Mesendoderm (in vitro differentiated cells): ENCODE measurements at regions not wholly inside any gene's neighbourhood (a gene's known extent, or its start where the extent isn't known, plus 50 kb on each side); places are given as distances from the start of the nearest gene placed in this dataset.

ENCODE experiments used
- DNase-seq: peaks from one replicate; pipeline ENCODE4 v3.0.0; 2013
- H2AK5ac ChIP-seq: 2 replicates; pipeline ENCODE4 v1.6.1; 2013; ENCODE audit warnings: low read length, inconsistent platforms
- H2BK120ac ChIP-seq: 2 replicates; pipeline ENCODE4 v1.6.1; 2013; ENCODE audit warnings: low read depth, mild to moderate bottlenecking, low read length, moderate library complexity, mixed read lengths
- H2BK15ac ChIP-seq: replicated peaks from 2 replicates; pipeline ENCODE4 v1.6.1; 2013; ENCODE audit warnings: low read depth, mild to moderate bottlenecking, moderate library complexity
- H2BK5ac ChIP-seq: 2 replicates; pipeline ENCODE4 v1.6.1; 2013; ENCODE audit warnings: low read length, inconsistent platforms
- H3K18ac ChIP-seq: 2 replicates; pipeline ENCODE4 v1.6.1; 2013; ENCODE audit warnings: mild to moderate bottlenecking, low read length, mixed read lengths
- H3K23ac ChIP-seq: one replicate; pipeline ENCODE4 v1.6.1; 2013; ENCODE audit warnings: low read length
- H3K27ac ChIP-seq: 2 replicates; pipeline ENCODE4 v1.5.1; 2013; ENCODE audit warnings: low read depth, mild to moderate bottlenecking, inconsistent platforms, low read length, moderate library complexity
- H3K27me3 ChIP-seq: 2 replicates; pipeline ENCODE4 v1.6.1; 2013; ENCODE audit warnings: low read length, control low read depth, mild to moderate bottlenecking, inconsistent platforms; ENCODE audit not compliant: insufficient read depth, poor library complexity
- H3K36me3 ChIP-seq: 2 replicates; pipeline ENCODE4 v1.6.1; 2013; ENCODE audit warnings: low read length, inconsistent platforms; ENCODE audit not compliant: control insufficient read depth, insufficient read depth
- H3K4ac ChIP-seq: one replicate; pipeline ENCODE4 v1.6.1; 2013; ENCODE audit warnings: low read depth, mild to moderate bottlenecking, low read length, moderate library complexity
- H3K4me1 ChIP-seq: 2 replicates; pipeline ENCODE4 v1.6.1; 2013; ENCODE audit warnings: low read depth, low read length, inconsistent platforms; ENCODE audit not compliant: control insufficient read depth
- H3K4me2 ChIP-seq: 2 replicates; pipeline ENCODE4 v1.6.1; 2013; ENCODE audit warnings: low read length
- H3K4me3 ChIP-seq: 2 replicates; pipeline ENCODE4 v1.5.1; 2013; ENCODE audit warnings: mild to moderate bottlenecking, low read length
- H3K56ac ChIP-seq: one replicate; pipeline ENCODE4 v1.6.1; 2013; ENCODE audit warnings: low read length
- H3K79me1 ChIP-seq: 2 replicates; pipeline ENCODE4 v1.6.1; 2013; ENCODE audit warnings: low read length, inconsistent platforms
- H3K79me2 ChIP-seq: 2 replicates; pipeline ENCODE4 v1.6.1; 2013; ENCODE audit warnings: mild to moderate bottlenecking, low read length; ENCODE audit not compliant: control insufficient read depth, insufficient read depth
- H3K9ac ChIP-seq: 2 replicates; pipeline ENCODE4 v1.6.1; 2013; ENCODE audit warnings: low read length, inconsistent platforms
- H4K5ac ChIP-seq: one replicate; pipeline ENCODE4 v1.6.1; 2013; ENCODE audit warnings: low read length
- H4K8ac ChIP-seq: one replicate; pipeline ENCODE4 v1.6.1; 2013; ENCODE audit warnings: low read depth, mild to moderate bottlenecking, control low read depth, low read length, moderate library complexity
- WGBS: extraction: QIAGEN DNeasy Blood & Tissue Kit; methylation state at CpG from one replicate; pipeline ENCODE4 v1.1.7; 2013; ENCODE audit warnings: low lambda C conversion rate, missing lambda C conversion rate; ENCODE audit not compliant: insufficient coverage; ENCODE audit errors: extremely low coverage; 5-methylcytosine and 5-hydroxymethylcytosine counted together

GRCh38 chr5:99191206-99191745 is 262.5 kb upstream of the CHD1 start:
- H3K27me3 ChIP-seq = no peaks in the 10 kb centered on the region

GRCh38 chr5:99187611-99188010 is 258.8 kb upstream of the CHD1 start:
- H3K4me1 ChIP-seq = no peaks in the 10 kb centered on the region
- no peaks in the 10 kb centered on the region for H3K27me3 ChIP-seq
- H3K4me3 ChIP-seq = no peak overlapping the region
- peak; percentile 31 for DNase-seq
- H3K56ac ChIP-seq = no peak overlapping the region
- no peak overlapping the region for H4K8ac ChIP-seq
- H2AK5ac ChIP-seq = no peak overlapping the region
- H4K5ac ChIP-seq = no peak overlapping the region
- no peak overlapping the region for H3K4me2 ChIP-seq
- no peak overlapping the region for H3K4ac ChIP-seq
- no peak overlapping the region for H2BK15ac ChIP-seq
- H2BK120ac ChIP-seq = no peak overlapping the region
- H3K79me2 ChIP-seq = no peaks in the 10 kb centered on the region
- no peak overlapping the region for H3K18ac ChIP-seq
- H3K36me3 ChIP-seq = no peaks in the 10 kb centered on the region
- no peak overlapping the region for H3K9ac ChIP-seq
- no peak overlapping the region for H3K27ac ChIP-seq
- H3K23ac ChIP-seq = no peak overlapping the region
- no peaks in the 10 kb centered on the region for H3K79me1 ChIP-seq
- WGBS = no CpG with 5 or more reads among the region's 2 CpGs
- H2BK5ac ChIP-seq = no peak overlapping the region

More at GRCh38 chr5:99191206-99191745, 262.5 kb upstream of the CHD1 start:
- no peaks in the 10 kb centered on the region for H3K4me1 ChIP-seq
- no peak overlapping the region for H3K56ac ChIP-seq
- H3K4me2 ChIP-seq = no peak overlapping the region
- H3K36me3 ChIP-seq = no peaks in the 10 kb centered on the region
- no peak overlapping the region for H3K27ac ChIP-seq
- no peak overlapping the region for H3K4me3 ChIP-seq
- H3K4ac ChIP-seq = no peak overlapping the region
- H3K9ac ChIP-seq = no peak overlapping the region
- H2BK15ac ChIP-seq = no peak overlapping the region
- no peak overlapping the region for H4K8ac ChIP-seq
- no peak for DNase-seq
- H3K23ac ChIP-seq = no peak overlapping the region
- no peak overlapping the region for H2AK5ac ChIP-seq
- H2BK120ac ChIP-seq = no peak overlapping the region
- no peak overlapping the region for H4K5ac ChIP-seq
- no CpG with 5 or more reads among the region's 5 CpGs for WGBS
- H2BK5ac ChIP-seq = no peak overlapping the region
- H3K79me1 ChIP-seq = no peaks in the 10 kb centered on the region
- H3K79me2 ChIP-seq = no peaks in the 10 kb centered on the region
- H3K18ac ChIP-seq = no peak overlapping the region

GRCh38 chr5:99179206-99179605 is 250.4 kb upstream of the CHD1 start:
- Histone ChIP-seq H3K18ac (no peak overlapping the region), H4K8ac (no peak overlapping the region), H2BK120ac (no peak overlapping the region), H3K9ac (no peak overlapping the region), H4K5ac (no peak overlapping the region), H3K4ac (no peak overlapping the region), H3K4me1 (no peaks in the 10 kb centered on the region), H3K79me2 (no peaks in the 10 kb centered on the region), H3K23ac (no peak overlapping the region), H3K56ac (no peak overlapping the region), H2AK5ac (no peak overlapping the region), H3K4me2 (no peak overlapping the region), H2BK5ac (no peak overlapping the region), H3K27me3 (no peaks in the 10 kb centered on the region), H3K27ac (no peak overlapping the region), H2BK15ac (no peak overlapping the region), H3K79me1 (no peaks in the 10 kb centered on the region), H3K36me3 (no peaks in the 10 kb centered on the region), H3K4me3 (no peak overlapping the region)
- no peak for DNase-seq
- WGBS = no CpG with 5 or more reads among the region's 4 CpGs

- Histone ChIP-seq H3K9ac (no peak overlapping the region), H3K18ac (no peak overlapping the region), H4K5ac (no peak overlapping the region), H2BK120ac (no peak overlapping the region), H3K36me3 (no peaks in the 10 kb centered on the region), H3K79me1 (no peaks in the 10 kb centered on the region), H3K4ac (no peak overlapping the region), H3K79me2 (no peaks in the 10 kb centered on the region), H3K56ac (no peak overlapping the region), H2BK5ac (no peak overlapping the region), H3K27ac (no peak overlapping the region), H3K23ac (no peak overlapping the region), H4K8ac (no peak overlapping the region), H3K27me3 (no peaks in the 10 kb centered on the region), H2BK15ac (no peak overlapping the region), H3K4me2 (no peak overlapping the region), H3K4me3 (no peak overlapping the region), H3K4me1 (no peaks in the 10 kb centered on the region), H2AK5ac (no peak overlapping the region)
- DNase-seq = no peak
- WGBS = no CpG with 5 or more reads among the region's 2 CpGs
Measured at GRCh38 chr5:99177796-99178195, 249.0 kb upstream of the CHD1 start.

GRCh38 chr5:99176186-99176585 is 247.4 kb upstream of the CHD1 start:
- Histone ChIP-seq H2BK120ac (no peak overlapping the region), H4K8ac (no peak overlapping the region), H3K56ac (no peak overlapping the region), H3K4me1 (no peaks in the 10 kb centered on the region), H3K4me2 (no peak overlapping the region), H3K4me3 (no peak overlapping the region), H3K27ac (no peak overlapping the region), H2BK5ac (no peak overlapping the region), H2AK5ac (no peak overlapping the region), H3K27me3 (no peaks in the 10 kb centered on the region), H2BK15ac (no peak overlapping the region), H3K36me3 (no peaks in the 10 kb centered on the region), H3K79me2 (no peaks in the 10 kb centered on the region), H3K23ac (no peak overlapping the region), H3K79me1 (no peaks in the 10 kb centered on the region), H3K18ac (no peak overlapping the region), H3K9ac (no peak overlapping the region), H4K5ac (no peak overlapping the region), H3K4ac (no peak overlapping the region)
- WGBS = no CpG with 5 or more reads among the region's 1 CpG
- peak; percentile 22 for DNase-seq

- no peak overlapping the region for H3K9ac ChIP-seq
- no peak overlapping the region for H2AK5ac ChIP-seq
- H3K56ac ChIP-seq = no peak overlapping the region
- H3K79me1 ChIP-seq = no peaks in the 10 kb centered on the region
- no peak overlapping the region for H3K4me2 ChIP-seq
- no peaks in the 10 kb centered on the region for H3K27me3 ChIP-seq
- no peak overlapping the region for H3K4me3 ChIP-seq
- no peak overlapping the region for H3K4ac ChIP-seq
- H3K27ac ChIP-seq = no peak overlapping the region
- DNase-seq = peak; percentile 54
- H3K79me2 ChIP-seq = no peaks in the 10 kb centered on the region
- no peaks in the 10 kb centered on the region for H3K4me1 ChIP-seq
- WGBS = no CpG with 5 or more reads among the region's 3 CpGs
- H3K36me3 ChIP-seq = no peaks in the 10 kb centered on the region
- H2BK15ac ChIP-seq = no peak overlapping the region
- no peak overlapping the region for H3K23ac ChIP-seq
- no peak overlapping the region for H2BK5ac ChIP-seq
- no peak overlapping the region for H2BK120ac ChIP-seq
- H4K5ac ChIP-seq = no peak overlapping the region
- no peak overlapping the region for H3K18ac ChIP-seq
- H4K8ac ChIP-seq = no peak overlapping the region
Measured at GRCh38 chr5:99169309-99169708, 240.5 kb upstream of the CHD1 start.
